Endothelial cell of umbilical vein (primary cell): ENCODE measurements at regions not wholly inside any gene's neighbourhood (a gene's known extent, or its start where the extent isn't known, plus 50 kb on each side); places are given as distances from the start of the nearest gene placed in this dataset.

Experiments used
- BruUV-seq: library from RNA; stranded (reverse); fragments of 400-500 nt; replicated peaks from 2 replicates; lab custom pipeline; 2021; lab: Mats Ljungman, UMichigan
- CTCF ChIA-PET: fragments of 300-600, 350-600 bp; sonication (Branson Sonifier 250); formaldehyde crosslinking; loops from one replicate; lab custom pipeline; 2021; ENCODE audit warnings: antibody characterized with exemption, inconsistent platforms; lab: Charles Lee
- POLR2A ChIA-PET: fragments of 300-600, 350-600 bp; sonication (Branson Sonifier 250); formaldehyde crosslinking; loops from one replicate; lab custom pipeline; 2021; ENCODE audit warnings: antibody characterized with exemption, inconsistent platforms; lab: Charles Lee
- DNase-seq: peaks from one replicate; pipeline ENCODE4 v3.0.0-alpha.2; 2011; ENCODE audit warnings: low read depth, low spot score
- FAIRE-seq: peaks from 2 replicates; lab custom pipeline; 2011; peaks lifted over from hg19 to GRCh38; lab: Jason Lieb, UNC
- H2AFZ ChIP-seq: 2 replicates; pipeline ENCODE4 v1.6.0; 2012; ENCODE audit warnings: low read depth, low read length, control low read depth, inconsistent platforms
- H3K27ac ChIP-seq: 2 replicates; pipeline ENCODE4 v1.5.1; 2011; ENCODE audit warnings: low read depth, mild to moderate bottlenecking, control low read depth, low read length, moderate library complexity; ENCODE audit not compliant: insufficient read depth
- H3K27me3 ChIP-seq, 2 experiments: 2 replicates each; pipeline versions ENCODE4 v1.6.0 to v1.6.1; 2011; ENCODE audit warnings: low read length in 2 of 2, mixed read lengths in 1 of 2; ENCODE audit not compliant: control insufficient read depth in 2 of 2, insufficient read depth in 2 of 2
- H3K36me3 ChIP-seq, 2 experiments: 2 replicates in 1 of 2; 3 replicates in 1 of 2; pipeline ENCODE4 v1.5.1; 2011; ENCODE audit warnings: low read length in 2 of 2, mild to moderate bottlenecking in 1 of 2, moderate library complexity in 1 of 2; ENCODE audit not compliant: control insufficient read depth in 2 of 2, insufficient read depth in 2 of 2; ENCODE audit errors: extremely low read depth in 1 of 2
- H3K4me1 ChIP-seq: 3 replicates; pipeline ENCODE4 v1.5.1; 2011; ENCODE audit warnings: mild to moderate bottlenecking, low read length; ENCODE audit not compliant: control insufficient read depth, insufficient read depth; ENCODE audit errors: extremely low read depth
- H3K4me2 ChIP-seq: 2 replicates; pipeline ENCODE4 v1.6.1; 2011; ENCODE audit warnings: low read length, control low read depth, mixed read lengths; ENCODE audit not compliant: insufficient read depth
- H3K4me3 ChIP-seq, 3 experiments: fragments of 200-600 bp in 1 of 3; sonication (generic), shearing (Covaris generic) in 1 of 3; replicated peaks in 1 of 3; 2 replicates each; pipeline ENCODE4 v1.5.1; 2011 to 2016; ENCODE audit warnings: control low read depth in 3 of 3, low read length in 3 of 3, mild to moderate bottlenecking in 2 of 3, inconsistent platforms in 1 of 3, low read depth in 1 of 3, moderate library complexity in 1 of 3; ENCODE audit not compliant: insufficient read depth in 1 of 3
- H3K79me2 ChIP-seq: 2 replicates; pipeline ENCODE4 v1.6.0; 2012; ENCODE audit warnings: low read length, inconsistent platforms; ENCODE audit not compliant: control insufficient read depth, insufficient read depth
- H3K9ac ChIP-seq: replicated peaks from 2 replicates; pipeline ENCODE3; 2011; ENCODE audit warnings: low read length, control low read depth; ENCODE audit not compliant: insufficient read depth; ENCODE audit errors: extremely low read depth
- H3K9me1 ChIP-seq: replicated peaks from 3 replicates; pipeline ENCODE4 v1.6.0; 2011; ENCODE audit warnings: mild to moderate bottlenecking, low read length; ENCODE audit not compliant: control insufficient read depth, insufficient read depth; ENCODE audit errors: extremely low read depth
- H3K9me3 ChIP-seq: replicated peaks from 2 replicates; pipeline ENCODE4 v1.5.1; 2012; ENCODE audit warnings: low read length, inconsistent platforms; ENCODE audit not compliant: control insufficient read depth, insufficient read depth
- H4K20me1 ChIP-seq: replicated peaks from 2 replicates; pipeline ENCODE3; 2011; ENCODE audit warnings: mild to moderate bottlenecking, low read length; ENCODE audit not compliant: control insufficient read depth, insufficient read depth; ENCODE audit errors: extremely low read depth
- CTCF ChIP-seq, 2 donors: IDR thresholded peaks; 1 replicate in 1 of 2; 2 replicates in 1 of 2; pipeline ENCODE4 v1.5.1; 2011; ENCODE audit warnings: low read length in 2 of 2, mild to moderate bottlenecking in 2 of 2, moderate library complexity in 2 of 2, control low read depth in 1 of 2, inconsistent platforms in 1 of 2, low read depth in 1 of 2; ENCODE audit not compliant: insufficient read depth in 1 of 2; ENCODE audit errors: extremely low read depth in 1 of 2
- EZH2 ChIP-seq: IDR thresholded peaks from 2 replicates; pipeline ENCODE4 v1.6.1; 2012; ENCODE audit warnings: borderline replicate concordance, low read depth, mild to moderate bottlenecking, moderate library complexity, low read length, inconsistent platforms; ENCODE audit not compliant: severe bottlenecking
- FOS ChIP-seq: IDR thresholded peaks from 2 replicates; pipeline ENCODE4 v1.6.1; 2011; ENCODE audit warnings: mild to moderate bottlenecking, low read length, moderate library complexity, borderline replicate concordance; ENCODE audit not compliant: insufficient read depth
- GATA2 ChIP-seq: IDR thresholded peaks from 2 replicates; pipeline ENCODE4 v1.7.0; 2011; ENCODE audit warnings: low read depth, mild to moderate bottlenecking, moderate library complexity, mixed read lengths, low read length; ENCODE audit not compliant: insufficient read length, insufficient read depth
- JUN ChIP-seq: IDR thresholded peaks from 2 replicates; pipeline ENCODE4 v1.6.1; 2011; ENCODE audit warnings: borderline replicate concordance, low read depth; ENCODE audit not compliant: insufficient read length, insufficient read depth
- MAX ChIP-seq: IDR thresholded peaks from 2 replicates; pipeline ENCODE4 v1.6.1; 2011; ENCODE audit not compliant: insufficient read depth, insufficient read length
- MYC ChIP-seq: IDR thresholded peaks from one replicate; pipeline ENCODE4 v1.6.1; 2011; ENCODE audit warnings: mild to moderate bottlenecking, low read depth, low read length
- POLR2A ChIP-seq: IDR thresholded peaks from 2 replicates; pipeline ENCODE4 v1.6.1; 2012; ENCODE audit warnings: low read depth, mild to moderate bottlenecking, control low read depth, low read length
- POLR2AphosphoS5 ChIP-seq: IDR thresholded peaks from 2 replicates; pipeline ENCODE4 v1.6.1; 2012; ENCODE audit warnings: low read depth, mild to moderate bottlenecking, control low read depth, low read length, moderate library complexity; ENCODE audit not compliant: insufficient read depth
- dilution Hi-C: fragments of 300-500 bp; cut with MboI; formaldehyde crosslinking; loops from one replicate; pipeline ENCODE4 v1.15.0; 2019; ENCODE audit warnings: low sequenced_read_pairs; ENCODE audit not compliant: extremely low pct_ligation_motif_present
- intact Hi-C: fragments of 100-400 bp; cut with micrococcal nuclease; formaldehyde crosslinking; loops from one replicate; pipeline ENCODE4 v1.10.0; 2022

- Histone ChIP-seq H3K27me3 (no peaks in the 10 kb centered on the region), H3K9me3 (no peaks in the 10 kb centered on the region), H3K36me3 (no peaks in the 10 kb centered on the region), H3K4me1 (no peaks in the 10 kb centered on the region), H3K4me2 (no peak overlapping the region), H2AFZ (no peak overlapping the region), H3K79me2 (no peaks in the 10 kb centered on the region), H3K27ac (no peak overlapping the region), H3K9me1 (no peaks in the 10 kb centered on the region), H4K20me1 (no peaks in the 10 kb centered on the region), H3K9ac (no peak overlapping the region), H3K4me3 (no peak overlapping the region)
- intact Hi-C loops: no loop called here
- dilution Hi-C loops: no loop called here
- DNase-seq (no peak), FAIRE-seq (no peak)
- ChIA-PET CTCF (no interaction called here), POLR2A (no interaction called here)
- BruUV-seq: no TSS peak
- no peak for TF ChIP-seq FOS
- TF ChIP-seq POLR2AphosphoS5: no peak
- no peak for TF ChIP-seq JUN
- TF ChIP-seq POLR2A: no peak
- no peak for TF ChIP-seq EZH2
- TF ChIP-seq MYC: no peak
- no peak for TF ChIP-seq CTCF (IDR thresholded peaks at IDR 0.05; ENCODE audit: extremely low read depth in 1 of 2, insufficient read depth in 1 of 2, low read depth in 1 of 2, low read length in 2 of 2)
- TF ChIP-seq MAX: no peak
- no peak for TF ChIP-seq GATA2
These were observed 485.7 kb upstream of the EDIL3 start for GRCh38 chr5:84870369-84870768.
